Activated naive CD8-positive, alpha-beta T cell treated with anti-CD3 and anti-CD28 coated beads, Interleukin-2, amount 10 ng/mL, durations not matched to agents 7 days and 5 days (primary cell): ENCODE measurements at regions not wholly inside any gene's neighbourhood (a gene's known extent, or its start where the extent isn't known, plus 50 kb on each side); places are given as distances from the start of the nearest gene placed in this dataset.
A peak's percentile ranks its signal among the peaks of the same experiment; 100 is the strongest.

ENCODE experiments used
- ATAC-seq: fragments of 150-1000 bp; cut with Tn5 transposase; one replicate; pipeline ENCODE4 v1.10.0; 2021; ENCODE audit warnings: low read depth, moderate library complexity
- POLR2A ChIA-PET: fragments of 350-600 bp; sonication (Branson Sonifier 250); formaldehyde crosslinking; loops from one replicate; lab custom pipeline; 2021; ENCODE audit warnings: antibody characterized with exemption; lab: Charles Lee
- DNase-seq: peaks from one replicate; pipeline ENCODE4 v3.0.0; 2021
- H3K27ac Mint-ChIP-seq: one replicate; pipeline ENCODE4 v1.8.0; 2022; ENCODE audit warnings: mild to moderate bottlenecking, mixed read lengths
- H3K27me3 Mint-ChIP-seq: one replicate; pipeline ENCODE4 v1.8.0; 2022; ENCODE audit warnings: mild to moderate bottlenecking, moderate library complexity, mixed read lengths
- H3K36me3 Mint-ChIP-seq: one replicate; pipeline ENCODE4 v1.8.0; 2021; ENCODE audit warnings: mild to moderate bottlenecking, mixed read lengths
- H3K4me1 Mint-ChIP-seq: one replicate; pipeline ENCODE4 v1.8.0; 2021; ENCODE audit warnings: mixed read lengths
- H3K4me3 Mint-ChIP-seq: one replicate; pipeline ENCODE4 v1.8.0; 2022; ENCODE audit warnings: mild to moderate bottlenecking, moderate library complexity, mixed read lengths
- H3K9me3 Mint-ChIP-seq: one replicate; pipeline ENCODE4 v1.8.0; 2021; ENCODE audit warnings: mixed read lengths

DNA sequence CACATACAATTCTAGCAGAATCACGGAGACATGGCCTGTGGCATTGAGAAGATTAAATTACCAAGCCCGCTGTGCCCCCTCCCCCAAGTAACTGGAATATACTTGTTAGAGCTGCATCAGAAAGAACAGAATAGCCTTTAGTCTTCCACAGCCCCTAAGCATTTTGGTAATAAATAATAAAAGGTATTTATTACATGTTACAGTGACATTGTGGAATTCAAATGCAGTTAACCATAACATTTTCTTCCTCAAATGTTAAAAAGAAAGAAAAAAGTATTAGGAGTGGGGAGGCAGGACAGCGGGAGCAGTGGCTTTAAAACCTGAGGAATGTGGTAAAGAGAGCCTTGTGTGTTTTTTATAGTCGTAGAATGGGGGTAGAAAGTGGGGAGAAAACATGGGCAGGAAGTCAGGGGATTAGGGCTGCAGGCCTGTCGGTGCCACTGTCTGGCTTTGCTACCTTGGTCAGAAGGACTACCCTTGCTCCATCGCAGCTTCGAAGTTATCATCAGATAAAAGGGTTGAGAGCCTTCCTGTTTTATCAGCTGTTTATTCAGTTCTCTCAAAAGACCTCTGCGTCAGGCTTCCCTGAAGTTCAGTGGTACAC lies 255.9 kb downstream of the MSRB3 start:
- Mint-ChIP-seq H3K4me3 (no peak overlapping the region), H3K4me1 (peaks cover 9% of the 10 kb centered on the region), H3K36me3 (no peaks in the 10 kb centered on the region), H3K27ac (no peak overlapping the region), H3K9me3 (no peaks in the 10 kb centered on the region), H3K27me3 (peaks cover 2% of the 10 kb centered on the region)
- POLR2A ChIA-PET: no interaction called here
- ATAC-seq (no peak), DNase-seq (no peak)

DNA sequence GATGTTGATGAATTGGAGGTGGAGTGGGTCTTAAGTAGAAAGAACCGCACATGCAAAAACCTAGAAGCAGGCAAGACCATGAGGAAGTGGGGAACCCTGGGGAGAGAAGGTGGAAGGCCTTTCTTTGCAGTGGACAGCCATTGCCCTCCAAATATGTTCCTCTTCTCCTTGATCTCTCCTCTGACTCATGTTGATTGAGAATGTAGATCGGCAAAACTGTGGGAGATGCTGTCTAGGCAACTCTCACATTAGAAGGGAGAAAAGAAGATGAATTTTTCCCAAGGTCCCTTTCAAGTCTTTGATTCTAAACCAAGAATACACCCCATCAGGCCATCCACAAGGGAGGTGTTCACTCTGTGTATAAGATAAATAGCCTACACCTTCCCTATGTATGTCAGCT lies 257.5 kb downstream of the MSRB3 start:
- DNase-seq (no peak), ATAC-seq (no peak)
- POLR2A ChIA-PET: no interaction called here
- H3K27me3 Mint-ChIP-seq: peaks cover 2% of the 10 kb centered on the region
- H3K4me3 Mint-ChIP-seq: no peak overlapping the region
- no peak overlapping the region for H3K27ac Mint-ChIP-seq
- no peaks in the 10 kb centered on the region for H3K36me3 Mint-ChIP-seq
- peaks cover 9% of the 10 kb centered on the region for H3K4me1 Mint-ChIP-seq
- no peaks in the 10 kb centered on the region for H3K9me3 Mint-ChIP-seq

DNA sequence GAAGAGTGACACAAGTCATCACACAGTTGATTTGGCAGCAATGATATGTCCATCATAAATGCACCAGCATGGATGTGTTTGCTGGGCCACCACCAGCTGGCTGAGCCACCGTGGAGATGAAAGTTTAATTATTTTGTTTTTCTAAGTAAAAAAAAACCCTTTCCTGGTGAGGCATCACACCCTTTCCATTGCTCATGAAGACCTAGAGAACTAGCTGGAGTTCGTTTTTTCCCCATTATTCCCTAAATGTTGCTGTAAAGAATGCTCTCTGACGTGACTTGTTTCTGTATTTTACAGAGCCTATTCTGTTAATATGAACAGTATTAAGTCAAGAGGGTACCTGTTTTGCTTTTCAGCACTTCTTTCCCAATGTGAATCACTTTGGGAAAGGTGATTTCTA lies 257.9 kb downstream of the MSRB3 start:
- Mint-ChIP-seq H3K4me1 (peaks cover 9% of the 10 kb centered on the region), H3K36me3 (no peaks in the 10 kb centered on the region), H3K27me3 (peaks cover 2% of the 10 kb centered on the region), H3K4me3 (no peak overlapping the region), H3K27ac (no peak overlapping the region), H3K9me3 (no peaks in the 10 kb centered on the region)
- POLR2A ChIA-PET: no interaction called here
- no peak for DNase-seq
- no peak for ATAC-seq

DNA sequence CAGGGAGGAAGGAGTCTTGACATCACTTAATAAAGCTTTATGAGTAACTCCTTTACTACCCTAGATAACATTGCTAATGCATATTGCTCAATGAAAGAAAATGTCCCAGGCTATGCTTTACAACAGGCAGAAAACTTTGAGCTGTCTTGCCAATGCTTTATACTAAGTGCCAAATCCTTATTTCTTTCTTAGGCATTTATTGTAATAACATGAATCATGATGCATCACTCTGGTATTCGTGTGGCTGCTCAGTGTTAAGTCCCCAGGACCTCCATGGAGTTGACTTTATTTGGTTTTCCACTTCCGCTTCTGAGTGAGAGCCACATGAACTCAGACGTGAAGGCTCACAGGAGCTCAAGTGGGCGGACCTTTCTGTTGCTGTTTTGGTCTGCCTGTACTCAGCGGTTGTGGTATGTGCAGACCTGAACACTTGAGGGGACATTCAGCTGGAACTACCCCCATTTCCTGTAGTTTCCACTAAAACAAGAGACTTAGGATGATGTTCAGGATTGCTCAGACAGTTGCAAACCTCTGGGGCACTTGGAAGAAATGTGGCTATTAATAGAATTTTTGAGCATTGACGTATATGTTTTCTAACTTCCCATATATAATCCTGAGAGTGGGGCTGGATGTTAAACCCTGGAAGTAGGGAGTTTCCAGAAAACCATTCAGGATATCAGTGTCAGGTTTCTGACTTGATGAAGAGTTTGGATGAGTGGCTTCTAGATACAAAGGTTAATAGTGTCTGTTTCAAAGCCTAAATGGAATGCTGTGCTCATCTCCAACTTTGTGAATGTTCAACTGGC lies 258.6 kb downstream of the MSRB3 start:
- H3K4me1 Mint-ChIP-seq: peaks cover 9% of the 10 kb centered on the region
- peaks cover 2% of the 10 kb centered on the region for H3K27me3 Mint-ChIP-seq
- H3K4me3 Mint-ChIP-seq: no peak overlapping the region
- POLR2A ChIA-PET: no interaction called here
- no peak overlapping the region for H3K27ac Mint-ChIP-seq
- no peaks in the 10 kb centered on the region for H3K36me3 Mint-ChIP-seq
- ATAC-seq: no peak
- H3K9me3 Mint-ChIP-seq: peaks cover 1% of the 10 kb centered on the region
- DNase-seq: no peak

DNA sequence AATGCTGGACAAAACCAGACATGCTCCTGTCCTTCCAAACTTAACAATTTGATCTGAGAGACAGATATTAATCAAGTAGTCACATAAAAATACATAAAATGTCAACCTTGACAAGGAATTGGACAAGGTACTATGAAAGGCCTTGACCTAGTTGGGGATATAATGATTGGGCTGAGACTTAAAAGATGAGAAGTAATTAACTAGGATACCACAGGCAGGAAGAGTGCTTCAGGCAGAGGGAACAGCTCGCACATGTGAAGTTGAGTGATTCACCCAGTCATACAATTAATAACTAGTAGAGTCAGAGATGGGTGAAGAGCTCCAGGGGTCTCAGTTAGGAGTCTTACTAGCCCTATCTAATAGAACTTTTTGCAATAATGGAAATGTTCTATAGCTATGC lies 259.5 kb downstream of the MSRB3 start:
- ATAC-seq (no peak), DNase-seq (no peak)
- Mint-ChIP-seq H3K36me3 (no peaks in the 10 kb centered on the region), H3K27ac (no peak overlapping the region), H3K9me3 (peaks cover 1% of the 10 kb centered on the region), H3K27me3 (peaks cover 2% of the 10 kb centered on the region), H3K4me3 (no peak overlapping the region), H3K4me1 (peaks cover 4% of the 10 kb centered on the region)
- POLR2A ChIA-PET: no interaction called here

DNA sequence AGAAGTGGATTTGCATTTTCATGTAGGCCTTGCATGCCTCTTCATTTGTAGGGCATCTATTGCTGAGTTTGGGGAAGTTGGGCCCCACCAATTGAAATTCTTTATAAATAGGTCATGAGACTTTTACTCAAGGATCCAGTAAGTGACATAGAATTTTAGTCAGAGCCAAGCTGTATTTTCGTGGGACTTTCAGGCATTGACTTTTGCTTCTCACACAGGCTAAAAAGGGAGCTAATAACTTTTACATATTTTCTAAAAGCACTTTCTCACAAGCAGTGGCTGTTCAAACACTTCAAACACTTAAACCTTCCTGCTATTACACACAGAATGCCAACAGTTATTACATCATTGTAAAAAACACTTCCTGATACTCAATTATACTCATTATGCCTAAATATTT lies 260.5 kb downstream of the MSRB3 start:
- Mint-ChIP-seq H3K9me3 (peaks cover 1% of the 10 kb centered on the region), H3K27me3 (peaks cover 2% of the 10 kb centered on the region), H3K4me3 (no peak overlapping the region), H3K36me3 (no peaks in the 10 kb centered on the region), H3K4me1 (no peaks in the 10 kb centered on the region), H3K27ac (no peak overlapping the region)
- POLR2A ChIA-PET: no interaction called here
- ATAC-seq: no peak
- no peak for DNase-seq

DNA sequence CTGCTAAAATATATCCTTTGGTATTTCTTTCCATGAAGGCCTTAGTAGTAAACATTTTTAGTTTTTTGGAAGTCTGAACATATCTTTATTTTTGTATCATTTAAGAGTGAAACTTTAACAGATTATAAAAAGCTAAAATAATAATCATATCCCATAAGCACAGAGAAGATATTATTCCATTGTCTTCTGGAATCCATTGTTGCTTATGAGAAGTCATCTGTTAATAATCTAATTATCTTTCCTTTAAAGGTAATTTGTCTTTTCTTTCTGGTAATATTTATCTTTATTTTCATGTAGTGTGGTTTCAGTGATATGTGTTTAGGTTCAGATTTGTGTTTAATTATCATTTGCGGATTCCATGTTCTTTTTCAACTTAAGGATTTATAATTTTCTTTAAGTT lies 261.7 kb downstream of the MSRB3 start:
- peaks cover 2% of the 10 kb centered on the region for H3K27me3 Mint-ChIP-seq
- ATAC-seq (no peak), DNase-seq (no peak)
- H3K27ac Mint-ChIP-seq: no peak overlapping the region
- POLR2A ChIA-PET: no interaction called here
- no peak overlapping the region for H3K4me3 Mint-ChIP-seq
- H3K36me3 Mint-ChIP-seq: no peaks in the 10 kb centered on the region
- peaks cover 1% of the 10 kb centered on the region for H3K9me3 Mint-ChIP-seq
- H3K4me1 Mint-ChIP-seq: no peaks in the 10 kb centered on the region

DNA sequence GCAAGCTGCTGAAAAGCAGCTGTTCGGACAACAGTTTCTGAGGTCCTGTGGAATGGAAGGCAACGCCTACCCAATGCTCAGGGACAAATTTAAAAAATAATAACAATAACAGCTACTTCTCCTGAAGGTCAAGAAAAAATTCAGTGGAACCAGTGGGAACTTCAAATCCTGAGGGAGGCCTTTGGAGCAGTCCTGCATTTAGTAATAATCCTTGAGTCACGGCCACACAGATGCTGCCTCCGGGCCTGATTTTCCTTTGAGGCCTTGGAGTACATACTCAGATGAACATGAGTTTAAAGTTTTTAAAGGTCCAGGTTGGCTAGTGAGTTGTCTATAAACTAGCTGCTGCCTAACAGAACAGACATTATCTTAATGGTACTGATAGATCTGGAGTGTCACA lies 268.0 kb downstream of the MSRB3 start:
- Mint-ChIP-seq H3K27ac (no peak overlapping the region), H3K9me3 (peaks cover 1% of the 10 kb centered on the region), H3K4me1 (no peaks in the 10 kb centered on the region), H3K27me3 (no peaks in the 10 kb centered on the region), H3K36me3 (no peaks in the 10 kb centered on the region), H3K4me3 (no peak overlapping the region)
- no peak for DNase-seq
- POLR2A ChIA-PET: no interaction called here
- no peak for ATAC-seq

DNA sequence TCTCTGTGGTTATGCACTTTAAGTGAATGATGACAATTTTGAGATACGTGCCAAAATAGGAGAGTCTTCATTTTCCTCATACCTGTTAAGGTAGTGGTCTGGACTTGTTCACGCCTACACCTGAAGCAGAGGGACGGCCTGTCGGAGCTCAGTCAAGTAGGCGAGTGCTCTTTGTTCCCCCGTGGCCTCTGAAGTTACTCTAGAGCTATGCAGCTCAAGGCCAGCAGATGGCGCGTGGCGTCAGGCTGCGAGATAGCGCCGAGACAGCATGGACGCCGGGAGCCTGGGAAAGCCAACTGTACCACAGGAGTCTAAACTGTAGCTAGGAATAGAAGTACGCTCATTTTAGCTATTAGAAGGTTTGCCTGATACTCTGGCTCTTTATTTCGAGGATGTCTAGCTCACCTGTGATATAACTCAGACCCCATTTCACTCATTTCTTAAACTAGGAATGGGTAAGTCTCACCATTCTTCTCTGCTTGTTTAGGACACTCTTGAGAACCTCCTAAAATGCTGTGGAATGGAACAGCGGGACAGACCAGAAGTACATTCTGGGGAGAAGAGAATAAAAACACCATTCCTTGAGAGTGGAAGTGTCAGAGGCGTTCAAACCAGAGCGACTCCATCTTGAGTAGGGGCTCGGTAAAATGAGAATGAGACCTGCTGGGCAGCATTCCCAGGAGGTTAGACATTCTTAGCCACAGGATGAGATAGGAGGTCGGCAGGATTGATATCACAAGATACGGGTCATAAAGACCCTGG lies 267.4 kb upstream of the HMGA2 start:
- peak; percentile 92 for ATAC-seq
- H3K27me3 Mint-ChIP-seq: peaks cover 3% of the 10 kb centered on the region
- peaks cover 3% of the 10 kb centered on the region for H3K4me1 Mint-ChIP-seq
- H3K4me3 Mint-ChIP-seq: no peak overlapping the region
- POLR2A ChIA-PET: interaction anchor here (0.6 kb wide), 1 partner anchor 530 kb away, joined by 9 read pairs; no protein-coding TSS in a partner anchor
- no peaks in the 10 kb centered on the region for H3K36me3 Mint-ChIP-seq
- no peaks in the 10 kb centered on the region for H3K9me3 Mint-ChIP-seq
- peak; percentile 71 for DNase-seq
- H3K27ac Mint-ChIP-seq: no peak overlapping the region

DNA sequence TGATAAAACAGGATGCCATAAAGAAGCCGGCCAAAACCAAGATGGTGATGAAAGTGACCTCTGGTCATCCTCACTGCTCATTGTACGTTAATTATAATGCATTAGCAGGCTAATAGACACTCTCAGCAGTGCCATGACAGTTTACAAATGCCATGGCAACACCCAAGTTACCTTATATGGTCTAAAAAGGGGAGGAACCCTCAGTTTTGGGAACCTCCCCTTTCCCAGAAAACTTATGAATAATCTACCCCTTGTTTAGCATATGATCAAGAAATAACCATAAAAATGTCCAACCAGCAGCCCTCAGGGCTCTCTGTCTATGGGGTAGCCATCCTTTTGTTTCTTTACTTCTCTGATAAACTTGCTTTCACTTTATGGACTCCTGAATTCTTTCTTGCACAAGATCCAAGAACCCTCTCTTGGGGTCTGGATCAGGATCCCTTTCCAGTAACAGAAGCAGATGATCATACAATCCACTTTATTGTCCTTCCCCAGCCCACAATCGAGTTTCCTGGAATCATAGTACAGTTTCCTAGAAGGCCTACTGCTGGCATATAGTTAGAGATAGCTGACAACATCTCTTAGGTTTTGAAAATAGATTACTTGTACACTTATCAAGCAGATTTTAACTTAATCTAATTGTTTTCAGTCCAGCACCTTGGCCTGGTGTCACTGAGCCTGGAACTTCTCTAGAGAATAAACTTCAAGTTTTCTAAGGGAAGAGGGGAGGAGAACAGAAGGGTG lies 266.7 kb upstream of the HMGA2 start:
- ATAC-seq (no peak), DNase-seq (no peak)
- H3K27me3 Mint-ChIP-seq: peaks cover 3% of the 10 kb centered on the region
- POLR2A ChIA-PET: no interaction called here
- H3K4me1 Mint-ChIP-seq: peaks cover 3% of the 10 kb centered on the region
- H3K9me3 Mint-ChIP-seq: no peaks in the 10 kb centered on the region
- no peaks in the 10 kb centered on the region for H3K36me3 Mint-ChIP-seq
- no peak overlapping the region for H3K4me3 Mint-ChIP-seq
- H3K27ac Mint-ChIP-seq: no peak overlapping the region

DNA sequence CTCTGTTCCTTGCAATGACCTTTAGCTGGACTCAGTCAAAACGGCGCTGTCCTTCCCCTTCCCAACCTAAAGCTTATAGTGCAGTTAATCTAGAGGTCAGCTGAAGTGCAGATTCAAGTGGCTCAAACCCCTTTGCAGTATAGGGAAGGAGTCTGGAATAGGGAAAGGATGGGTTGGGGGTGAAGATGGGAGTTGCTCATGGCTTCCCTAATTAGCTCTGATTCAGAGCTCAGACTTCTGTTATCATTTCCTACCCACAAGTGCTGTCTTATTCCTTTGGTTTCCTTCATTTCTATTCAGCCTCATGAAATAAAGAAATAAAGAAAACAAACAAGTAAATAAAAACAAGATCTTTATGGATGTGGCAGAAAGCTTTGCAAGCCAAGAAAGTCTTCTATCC lies 264.0 kb upstream of the HMGA2 start:
- no peaks in the 10 kb centered on the region for H3K36me3 Mint-ChIP-seq
- H3K4me1 Mint-ChIP-seq: peaks cover 3% of the 10 kb centered on the region
- ATAC-seq: no peak
- H3K9me3 Mint-ChIP-seq: no peaks in the 10 kb centered on the region
- peaks cover 3% of the 10 kb centered on the region for H3K27me3 Mint-ChIP-seq
- no peak for DNase-seq
- H3K4me3 Mint-ChIP-seq: no peak overlapping the region
- no peak overlapping the region for H3K27ac Mint-ChIP-seq
- POLR2A ChIA-PET: no interaction called here

DNA sequence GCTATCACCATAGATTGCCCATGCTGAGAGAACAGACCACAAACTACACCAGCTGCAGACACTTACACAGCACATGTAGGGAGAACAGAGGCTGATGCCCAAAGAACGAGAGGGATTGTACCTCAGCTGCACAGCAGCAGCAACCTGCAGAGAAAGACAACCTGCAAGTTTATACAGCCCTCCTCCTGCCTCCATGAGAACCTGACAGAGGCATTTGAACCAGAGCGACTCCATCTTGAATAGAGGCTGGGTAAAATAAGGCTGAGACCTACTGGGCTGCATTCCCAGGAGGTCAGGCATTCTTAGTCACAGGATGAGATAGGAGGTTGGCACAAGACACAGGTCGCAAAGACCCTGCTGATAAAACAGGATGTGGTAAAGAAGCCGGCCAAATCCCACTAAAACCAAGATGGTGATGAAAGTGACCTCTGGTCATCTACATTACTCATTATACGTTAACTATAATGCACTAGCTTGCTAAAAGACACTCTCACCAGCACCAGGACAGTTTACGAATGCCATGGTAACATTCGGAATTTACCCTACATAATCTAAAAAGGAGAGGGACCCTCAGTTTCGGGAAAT lies 262.4 kb upstream of the HMGA2 start:
- H3K27ac Mint-ChIP-seq: no peak overlapping the region
- no peaks in the 10 kb centered on the region for H3K4me1 Mint-ChIP-seq
- H3K27me3 Mint-ChIP-seq: peaks cover 3% of the 10 kb centered on the region
- DNase-seq (no peak), ATAC-seq (no peak)
- H3K36me3 Mint-ChIP-seq: no peaks in the 10 kb centered on the region
- no peak overlapping the region for H3K4me3 Mint-ChIP-seq
- POLR2A ChIA-PET: no interaction called here
- no peaks in the 10 kb centered on the region for H3K9me3 Mint-ChIP-seq
